Right cardiac atrium (tissue), 5 donors: ENCODE measurements at regions not wholly inside any gene's neighbourhood (a gene's known extent, or its start where the extent isn't known, plus 50 kb on each side); places are given as distances from the start of the nearest gene placed in this dataset.
A peak's percentile ranks its signal among the peaks of the same experiment; 100 is the strongest.

Experiments used
- ATAC-seq, 2 donors: fragments of 200-7000 bp; cut with Tn5 transposase; one replicate each; pipeline versions ENCODE4 v1.8.0 to v1.9.1; 2020; ENCODE audit warnings: moderate library complexity in 2 of 2, mild to moderate bottlenecking in 1 of 2
- DNase-seq, 3 donors: peaks; one replicate each; pipeline ENCODE4 v3.0.0-alpha.2; 2020
- H3K27ac ChIP-seq: one replicate; pipeline ENCODE4 v1.5.1; 2013; ENCODE audit warnings: mild to moderate bottlenecking, low read length, control low read depth, moderate library complexity
- H3K27me3 ChIP-seq: one replicate; pipeline ENCODE4 v1.6.1; 2013; ENCODE audit not compliant: control insufficient read depth, insufficient read depth
- H3K4me1 ChIP-seq: one replicate; pipeline ENCODE4 v1.6.1; 2013; ENCODE audit warnings: low read length; ENCODE audit not compliant: control insufficient read depth, insufficient read depth
- H3K4me3 ChIP-seq: one replicate; pipeline ENCODE4 v1.5.1; 2013; ENCODE audit warnings: low read length, control low read depth
- H3K9me3 ChIP-seq: one replicate; pipeline ENCODE4 v1.6.1; 2013; ENCODE audit warnings: low read length; ENCODE audit not compliant: control insufficient read depth
- WGBS: extraction: QIAGEN DNeasy Blood & Tissue Kit; methylation state at CpG from one replicate; pipeline ENCODE4 v1.1.7; 2013; 5-methylcytosine and 5-hydroxymethylcytosine counted together
- intact Hi-C, 4 donors: fragments of 100-400 bp; cut with DNase I; formaldehyde crosslinking; loops; one replicate each; pipeline versions ENCODE4 v1.11.0 to v1.14.0; 2022 to 2023
- donor health status: healthy with polysubstance abuse.
- donor health status: DM: no; HTN: yes; CAD: no.
- donor health status: DM: no; HTN: no; CAD: no.
- donor health status: DM: no; HTN: yes; CAD: no; lungs with severe emphysema.
- donor health status: DM: yes; HTN: yes; CAD: no.

- intact Hi-C loops, result no loop called here
- WGBS, result 91% methylated on average over 1 of the region's 1 CpG
Observed at GRCh38 chr7:82624965-82625364, 181.4 kb upstream of the CACNA2D1 start.

GRCh38 chr7:82624337-82624736, 180.8 kb upstream of the CACNA2D1 start:
- ATAC-seq (no peak), DNase-seq (no peak)
- intact Hi-C loops, result no loop called here
- Histone ChIP-seq H3K27me3 (no peaks in the 10 kb centered on the region), H3K4me1 (no peaks in the 10 kb centered on the region), H3K4me3 (no peak overlapping the region), H3K27ac (no peak overlapping the region), H3K9me3 (no peaks in the 10 kb centered on the region)
- 91% methylated on average over 2 of the region's 2 CpGs for WGBS

More at GRCh38 chr7:82624965-82625364, 181.4 kb upstream of the CACNA2D1 start:
- Histone ChIP-seq H3K4me1 (no peaks in the 10 kb centered on the region), H3K27me3 (no peaks in the 10 kb centered on the region), H3K9me3 (no peaks in the 10 kb centered on the region), H3K27ac (no peak overlapping the region), H3K4me3 (no peak overlapping the region)
- no peak for ATAC-seq
- no peak for DNase-seq

- Histone ChIP-seq H3K9me3 (no peaks in the 10 kb centered on the region), H3K27ac (no peak overlapping the region), H3K4me1 (no peaks in the 10 kb centered on the region), H3K27me3 (no peaks in the 10 kb centered on the region), H3K4me3 (no peak overlapping the region)
- intact Hi-C loops, result no loop called here
- ATAC-seq (no peak), DNase-seq (no peak)
Observed at GRCh38 chr7:82623812-82624211, 180.2 kb upstream of the CACNA2D1 start.

- WGBS, result 61% methylated on average over 1 of the region's 1 CpG
- Histone ChIP-seq H3K27me3 (no peaks in the 10 kb centered on the region), H3K4me3 (no peak overlapping the region), H3K27ac (no peak overlapping the region), H3K4me1 (no peaks in the 10 kb centered on the region), H3K9me3 (no peaks in the 10 kb centered on the region)
- intact Hi-C loops, result no loop called here
- ATAC-seq (no peak), DNase-seq (no peak)
Observed at GRCh38 chr7:82617156-82617555, 173.6 kb upstream of the CACNA2D1 start.

- Histone ChIP-seq H3K27ac (no peak overlapping the region), H3K4me1 (no peaks in the 10 kb centered on the region), H3K27me3 (no peaks in the 10 kb centered on the region), H3K9me3 (no peaks in the 10 kb centered on the region), H3K4me3 (no peak overlapping the region)
- intact Hi-C loops, result no loop called here
- no peak for DNase-seq
- 71% methylated on average over 2 of the region's 2 CpGs for WGBS
- ATAC-seq, result peak; percentile 39 to 50
Observed at GRCh38 chr7:82616059-82616728, 172.6 kb upstream of the CACNA2D1 start.

GRCh38 chr7:82615527-82615926, 171.9 kb upstream of the CACNA2D1 start:
- Histone ChIP-seq H3K4me1 (no peaks in the 10 kb centered on the region), H3K27ac (no peak overlapping the region), H3K9me3 (no peaks in the 10 kb centered on the region), H3K27me3 (no peaks in the 10 kb centered on the region), H3K4me3 (no peak overlapping the region)
- ATAC-seq (peak; percentile 52 to 53), DNase-seq (peak in 1 of 3 donors; percentile 61)
- 62% methylated on average over 3 of the region's 3 CpGs for WGBS
- intact Hi-C loops, result no loop called here

- H3K4me3 ChIP-seq, result no peak overlapping the region
- intact Hi-C loops, result loop anchor here in 2 of 4 donors (10.0 kb wide), 1 partner anchor 565 kb away; no protein-coding TSS in a partner anchor
- ATAC-seq, result no peak
Observed at GRCh38 chr7:82609746-82610145, 166.2 kb upstream of the CACNA2D1 start.

GRCh38 chr7:82605247-82605864, 161.8 kb upstream of the CACNA2D1 start:
- Histone ChIP-seq H3K4me1 (no peaks in the 10 kb centered on the region), H3K4me3 (no peak overlapping the region), H3K9me3 (no peaks in the 10 kb centered on the region), H3K27ac (no peak overlapping the region), H3K27me3 (no peaks in the 10 kb centered on the region)
- ATAC-seq, result no peak
- DNase-seq, result peak in 2 of 3 donors; percentile 15 to 39
- 19% methylated on average over 4 of the region's 4 CpGs for WGBS
- intact Hi-C loops, result loop anchor here in 2 of 4 donors (10.0 kb wide), 1 partner anchor 561 kb away; no protein-coding TSS in a partner anchor

More at GRCh38 chr7:82609746-82610145, 166.2 kb upstream of the CACNA2D1 start:
- H3K9me3 ChIP-seq, result no peaks in the 10 kb centered on the region
- H3K4me1 ChIP-seq, result no peaks in the 10 kb centered on the region
- DNase-seq, result no peak
- no peaks in the 10 kb centered on the region for H3K27me3 ChIP-seq
- no peak overlapping the region for H3K27ac ChIP-seq

- Histone ChIP-seq H3K9me3 (no peaks in the 10 kb centered on the region), H3K27ac (no peak overlapping the region), H3K4me3 (no peak overlapping the region), H3K4me1 (no peaks in the 10 kb centered on the region), H3K27me3 (no peaks in the 10 kb centered on the region)
- no peak for DNase-seq
- 98% methylated on average over 7 of the region's 7 CpGs for WGBS
- intact Hi-C loops, result loop anchor here in 2 of 4 donors (10.0 kb wide), 1 partner anchor 557 kb away; no protein-coding TSS in a partner anchor
- no peak for ATAC-seq
Observed at GRCh38 chr7:82602066-82602465, 158.5 kb upstream of the CACNA2D1 start.

- intact Hi-C loops, result loop anchor here in 2 of 4 donors (10.0 kb wide), 1 partner anchor 556 kb away; no protein-coding TSS in a partner anchor
- no peak for ATAC-seq
Observed at GRCh38 chr7:82600531-82600930, 157.0 kb upstream of the CACNA2D1 start.

GRCh38 chr7:82599895-82600294, 156.3 kb upstream of the CACNA2D1 start:
- H3K9me3 ChIP-seq, result no peaks in the 10 kb centered on the region
- intact Hi-C loops, result loop anchor here in 2 of 4 donors (10.0 kb wide), 1 partner anchor 555 kb away; no protein-coding TSS in a partner anchor
- no peak overlapping the region for H3K4me3 ChIP-seq
- DNase-seq, result no peak
- H3K27ac ChIP-seq, result no peak overlapping the region
- ATAC-seq, result no peak
- no peaks in the 10 kb centered on the region for H3K27me3 ChIP-seq
- H3K4me1 ChIP-seq, result no peaks in the 10 kb centered on the region

More at GRCh38 chr7:82600531-82600930, 157.0 kb upstream of the CACNA2D1 start:
- H3K9me3 ChIP-seq, result no peaks in the 10 kb centered on the region
- no peaks in the 10 kb centered on the region for H3K27me3 ChIP-seq
- H3K27ac ChIP-seq, result no peak overlapping the region
- no peak overlapping the region for H3K4me3 ChIP-seq
- no peaks in the 10 kb centered on the region for H3K4me1 ChIP-seq
- 50% methylated on average over 3 of the region's 3 CpGs for WGBS
- no peak for DNase-seq
